GM18858 (cell line): ENCODE measurements at regions not wholly inside any gene's neighbourhood (a gene's known extent, or its start where the extent isn't known, plus 50 kb on each side); places are given as distances from the start of the nearest gene placed in this dataset.
"Not testable (repeated sequence)": the region's sequence is repeated elsewhere in the genome, so short reads cannot be mapped to it uniquely, and the experiment has no call there.

Experiments
- ATAC-seq: cut with Tn5 transposase; IDR thresholded peaks from one replicate; pipeline ENCODE4 v1.9.1; 2021; ENCODE audit not compliant: unreplicated experiment

DNA sequence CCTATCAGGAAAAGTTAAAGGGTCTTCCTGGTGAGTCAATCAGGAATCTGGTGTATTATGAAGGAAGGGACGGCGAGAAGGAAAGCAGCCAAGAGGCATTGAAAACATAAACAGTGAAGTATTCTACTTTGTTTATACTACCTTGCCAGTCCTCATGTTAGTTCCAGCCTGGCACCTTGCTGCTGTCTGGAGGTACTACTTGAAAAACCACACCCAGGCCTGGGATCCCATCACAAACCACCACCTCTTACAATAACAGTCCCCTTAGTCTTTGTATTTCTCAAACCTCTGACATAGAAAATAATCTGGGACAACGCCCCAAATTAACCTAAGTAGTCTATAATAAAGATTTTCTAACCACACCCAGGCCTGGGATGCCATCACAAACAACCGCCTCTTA is 676.7 kb upstream of the SOX9 start:
- ATAC-seq: no peak

DNA sequence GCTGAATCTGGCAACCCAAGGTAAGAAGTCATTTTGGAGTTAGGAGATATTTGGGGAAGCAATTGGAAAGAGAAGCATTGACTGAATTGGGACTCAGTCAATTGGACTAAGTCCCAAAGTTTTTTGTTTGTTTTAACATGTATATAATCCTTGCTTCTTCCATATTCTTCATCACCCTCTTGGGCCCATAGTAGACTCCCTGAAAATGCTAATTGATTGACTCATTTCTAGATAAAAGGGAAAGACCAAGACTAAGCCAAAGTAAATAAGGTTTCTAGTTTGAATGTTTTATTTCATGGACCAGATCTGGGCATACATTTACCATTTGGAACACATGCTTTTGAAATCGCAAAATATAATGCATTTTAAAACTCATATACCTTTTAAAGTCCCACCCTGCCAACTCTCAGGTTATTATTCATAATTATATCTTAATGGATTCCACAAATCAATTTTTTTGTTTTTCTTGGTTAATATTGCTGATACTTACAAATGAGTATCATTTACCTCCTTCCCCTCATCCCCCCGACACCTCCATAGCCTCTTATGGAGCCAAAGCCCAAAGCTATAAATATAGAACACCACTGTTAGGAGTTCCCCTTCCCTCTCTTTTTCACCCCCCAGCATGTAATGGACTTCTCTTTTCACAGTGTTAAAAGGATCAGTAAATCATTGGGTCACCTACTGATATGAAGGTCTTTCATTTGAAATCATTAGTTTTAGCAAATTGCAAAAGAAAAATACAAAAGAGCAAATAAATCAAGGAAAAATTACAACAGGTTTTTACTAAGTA is 674.0 kb upstream of the SOX9 start:
- no peak for ATAC-seq

DNA sequence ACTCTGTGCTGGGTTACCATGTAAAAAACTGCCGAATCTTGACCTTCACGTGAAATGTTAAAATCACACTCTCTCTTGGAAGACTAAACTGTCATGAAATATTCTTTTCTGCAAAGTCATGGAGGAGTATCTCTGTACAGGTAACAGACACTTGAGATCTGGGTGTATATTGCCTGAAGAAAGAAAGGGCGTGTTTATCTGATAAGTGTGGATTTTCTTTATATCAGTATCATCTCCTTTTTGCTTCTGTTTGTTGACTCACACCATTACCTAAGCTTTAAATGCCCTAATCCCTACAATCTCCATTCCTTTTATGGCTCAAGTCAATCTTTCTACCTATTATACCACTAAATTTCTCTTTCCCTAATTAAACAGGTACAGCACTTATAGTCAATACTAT is 673.2 kb upstream of the SOX9 start:
- ATAC-seq: no peak

DNA sequence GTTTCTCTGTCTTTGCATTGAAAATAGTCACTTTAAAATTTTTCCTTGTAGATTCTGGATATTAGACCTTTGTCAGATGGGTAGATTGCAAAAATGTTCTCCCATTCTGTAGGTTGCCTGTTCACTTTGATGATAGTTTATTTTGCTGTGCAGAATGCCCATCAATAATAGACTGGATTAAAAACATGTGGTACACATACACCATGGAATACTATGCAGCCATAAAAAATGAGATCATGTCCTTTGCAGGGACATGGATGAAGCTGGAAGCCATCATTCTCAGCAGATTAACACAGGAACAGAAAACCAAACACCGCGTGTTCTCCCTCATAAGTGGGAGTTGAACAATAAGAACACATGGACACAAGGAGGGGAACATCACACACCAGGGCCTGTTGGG is 670.2 kb upstream of the SOX9 start:
- ATAC-seq: not testable (repeated sequence)

DNA sequence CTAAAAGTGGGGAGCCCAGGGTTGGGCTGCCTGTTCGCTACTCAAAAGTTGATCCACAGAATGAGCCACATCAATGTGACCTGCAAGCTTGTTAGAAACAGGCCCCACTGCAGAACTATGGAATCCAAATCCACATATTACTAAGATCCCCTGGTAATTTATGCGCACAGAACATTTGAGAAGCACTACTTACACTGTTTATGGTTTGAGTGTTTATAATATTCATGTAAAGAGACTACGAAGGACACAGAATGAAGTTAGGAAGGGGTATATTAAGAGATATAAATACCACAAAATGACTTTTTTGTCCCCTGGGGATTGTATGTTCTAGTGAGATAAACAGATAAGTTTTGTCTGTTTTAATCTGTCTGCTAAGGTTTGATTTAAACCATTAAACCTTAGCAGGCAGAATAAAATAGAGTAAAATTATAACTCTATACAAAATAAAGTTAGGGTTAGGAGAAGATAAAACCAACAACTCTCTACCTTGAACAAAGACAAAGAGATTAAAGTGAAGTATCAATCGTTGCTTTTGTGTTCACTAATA is 666.9 kb upstream of the SOX9 start:
- no peak for ATAC-seq

DNA sequence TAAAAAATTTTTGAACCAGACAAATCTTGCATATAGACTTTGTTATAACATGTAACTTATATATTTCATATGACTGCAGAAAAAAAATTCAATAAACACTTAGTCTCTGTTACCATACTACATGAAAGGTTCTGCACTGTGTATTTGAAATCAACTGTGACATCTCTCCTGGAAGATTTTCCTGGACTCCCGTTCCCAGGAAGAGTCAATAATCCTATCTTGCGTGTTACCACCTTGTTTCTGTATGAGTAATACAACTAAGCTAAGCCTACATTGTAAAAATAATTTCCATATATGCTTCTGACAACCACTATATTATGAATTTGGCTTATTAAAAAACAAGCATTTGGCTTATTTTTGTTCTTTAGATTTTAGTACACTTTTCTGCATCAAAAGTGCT is 665.6 kb upstream of the SOX9 start:
- no peak for ATAC-seq

DNA sequence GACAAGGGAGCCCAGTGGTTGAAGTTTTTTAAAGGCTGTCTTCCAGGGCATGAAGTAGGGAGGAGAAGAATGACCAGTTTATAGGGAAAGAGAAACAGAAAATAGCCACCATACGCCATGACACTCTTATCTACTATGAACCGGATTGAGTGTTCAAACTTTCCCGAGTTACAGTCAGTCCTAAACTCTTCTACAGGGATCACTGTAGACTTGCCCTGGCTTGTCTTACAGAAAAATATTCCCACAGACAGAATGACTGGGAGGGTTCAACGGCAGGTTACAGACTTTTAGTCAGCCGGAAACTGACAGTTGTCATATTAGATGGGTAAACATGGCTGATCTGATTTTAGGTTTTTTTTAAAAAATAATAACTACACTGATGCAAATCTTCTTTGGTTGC is 662.5 kb upstream of the SOX9 start:
- ATAC-seq: no peak

DNA sequence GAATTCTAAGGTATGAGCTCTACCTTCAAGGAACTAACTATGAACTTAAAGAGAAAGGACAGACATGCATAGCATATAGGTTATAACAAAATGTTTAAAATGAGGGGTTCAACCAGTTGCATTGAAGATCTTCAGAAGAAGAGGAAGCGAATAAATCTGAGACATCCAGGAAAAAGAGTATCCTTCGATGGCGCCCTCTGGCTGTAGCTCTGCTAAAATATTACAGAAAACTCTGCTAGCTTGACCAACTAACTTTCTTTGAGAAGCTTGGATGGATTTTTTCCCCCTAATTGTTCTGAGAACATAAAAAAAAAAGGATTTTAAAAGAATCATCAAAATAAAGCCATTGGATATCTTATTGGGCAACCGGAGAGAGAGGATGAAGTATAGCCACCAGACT is 659.9 kb upstream of the SOX9 start:
- no peak for ATAC-seq

DNA sequence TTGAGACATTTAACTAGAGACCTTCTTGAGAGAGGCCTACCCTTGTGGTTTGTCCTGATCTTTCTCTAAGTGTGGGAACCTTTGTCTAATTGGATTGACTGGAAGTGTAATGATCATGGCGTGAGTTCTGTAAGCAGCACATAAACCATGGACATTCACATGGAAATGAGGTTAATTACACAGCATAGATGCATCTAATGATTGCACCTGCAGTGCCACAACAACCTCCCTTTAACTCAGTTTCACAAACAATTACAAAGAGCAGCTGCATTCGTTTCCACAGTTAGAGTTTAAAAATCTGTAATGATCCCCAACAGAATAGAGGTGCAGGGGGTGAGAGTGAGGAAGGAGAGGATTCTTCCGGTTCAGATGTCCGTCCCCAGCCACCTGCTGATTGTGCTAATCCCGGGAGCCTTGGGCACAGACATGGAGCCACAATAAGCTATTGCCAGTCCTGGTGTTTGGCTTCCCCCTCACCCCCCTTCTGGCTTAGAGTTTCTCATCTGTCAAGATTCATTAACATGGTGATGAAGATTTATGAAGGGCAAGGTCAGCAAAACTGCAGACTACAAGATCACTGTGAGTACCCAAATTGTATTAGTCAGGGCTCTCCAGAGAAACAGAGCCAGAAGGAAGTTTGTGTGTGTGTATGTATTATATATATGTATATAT is 659.2 kb upstream of the SOX9 start:
- no peak for ATAC-seq

DNA sequence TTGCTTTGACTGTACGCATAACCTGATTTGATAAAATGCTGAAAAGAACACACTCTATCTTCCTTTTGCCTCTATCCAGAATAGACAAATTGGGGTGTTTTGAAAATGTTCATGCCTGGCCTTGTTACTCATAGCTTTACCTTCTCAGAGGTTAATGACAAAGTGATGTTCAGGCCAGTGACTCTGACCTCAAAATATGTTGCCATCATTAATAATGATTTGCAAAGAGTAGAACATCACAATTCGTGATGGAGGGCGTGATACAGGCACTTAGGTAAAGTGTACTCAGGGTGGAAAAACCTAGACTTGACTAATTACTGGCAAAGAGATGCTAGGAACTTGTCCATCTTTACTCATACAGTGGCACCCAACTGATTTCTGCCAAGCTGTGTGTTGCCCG is 656.6 kb upstream of the SOX9 start:
- ATAC-seq: no peak

DNA sequence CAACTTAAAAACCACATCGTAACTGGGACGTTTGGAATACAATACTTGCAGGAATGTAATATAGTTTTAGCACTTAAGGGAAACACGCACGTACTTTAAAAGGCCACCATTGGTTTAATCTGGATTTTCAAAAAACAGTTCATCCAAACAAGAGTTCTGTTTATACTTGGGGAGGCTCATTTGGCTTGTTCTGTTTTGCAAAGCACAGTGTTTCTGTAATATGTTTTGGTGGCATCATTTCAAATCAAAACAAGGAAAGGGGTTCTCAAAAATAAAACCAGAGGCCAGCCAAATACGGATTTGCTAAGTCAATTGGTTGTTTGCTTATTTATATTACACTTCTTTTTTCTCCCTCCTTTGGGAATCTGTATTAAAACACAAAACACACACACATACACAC is 656.1 kb upstream of the SOX9 start:
- no peak for ATAC-seq

DNA sequence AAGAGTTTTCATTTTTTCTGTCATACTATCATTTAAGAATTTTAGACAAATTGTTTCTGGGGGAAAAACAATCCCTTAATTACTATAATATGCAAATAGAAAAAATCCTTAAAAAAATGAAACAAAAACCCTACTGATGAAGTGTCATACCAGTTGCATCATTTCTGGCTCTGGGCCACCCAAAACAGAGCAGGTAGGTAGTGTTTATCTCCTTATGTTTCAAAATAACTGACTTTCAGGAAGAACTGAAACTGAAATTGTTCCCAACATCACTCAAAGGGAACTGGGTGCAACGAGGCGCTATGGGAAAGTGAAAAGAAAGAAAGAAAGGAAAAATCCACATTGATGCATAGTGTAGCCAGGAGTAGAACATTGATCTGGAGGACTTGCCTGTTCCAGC is 653.1 kb upstream of the SOX9 start:
- no peak for ATAC-seq

DNA sequence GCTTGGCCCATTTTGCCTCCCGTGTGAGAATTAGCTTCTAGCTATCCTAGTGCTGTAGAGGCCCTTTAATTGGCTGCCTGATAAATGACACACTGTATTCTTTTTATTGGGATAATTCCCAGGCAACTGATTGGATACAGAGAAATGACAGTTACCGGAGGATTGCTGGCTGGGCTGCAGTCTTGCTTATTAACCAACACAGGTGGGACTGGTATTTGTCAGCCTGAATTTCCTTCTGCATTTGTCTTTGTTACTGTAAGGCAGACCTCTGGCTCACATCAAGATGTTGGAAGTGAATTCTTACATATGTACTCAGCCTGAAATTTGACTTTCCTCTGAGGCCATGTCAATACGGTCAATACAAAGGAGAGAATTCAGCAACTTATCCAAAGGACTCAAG is 650.8 kb upstream of the SOX9 start:
- no peak for ATAC-seq

DNA sequence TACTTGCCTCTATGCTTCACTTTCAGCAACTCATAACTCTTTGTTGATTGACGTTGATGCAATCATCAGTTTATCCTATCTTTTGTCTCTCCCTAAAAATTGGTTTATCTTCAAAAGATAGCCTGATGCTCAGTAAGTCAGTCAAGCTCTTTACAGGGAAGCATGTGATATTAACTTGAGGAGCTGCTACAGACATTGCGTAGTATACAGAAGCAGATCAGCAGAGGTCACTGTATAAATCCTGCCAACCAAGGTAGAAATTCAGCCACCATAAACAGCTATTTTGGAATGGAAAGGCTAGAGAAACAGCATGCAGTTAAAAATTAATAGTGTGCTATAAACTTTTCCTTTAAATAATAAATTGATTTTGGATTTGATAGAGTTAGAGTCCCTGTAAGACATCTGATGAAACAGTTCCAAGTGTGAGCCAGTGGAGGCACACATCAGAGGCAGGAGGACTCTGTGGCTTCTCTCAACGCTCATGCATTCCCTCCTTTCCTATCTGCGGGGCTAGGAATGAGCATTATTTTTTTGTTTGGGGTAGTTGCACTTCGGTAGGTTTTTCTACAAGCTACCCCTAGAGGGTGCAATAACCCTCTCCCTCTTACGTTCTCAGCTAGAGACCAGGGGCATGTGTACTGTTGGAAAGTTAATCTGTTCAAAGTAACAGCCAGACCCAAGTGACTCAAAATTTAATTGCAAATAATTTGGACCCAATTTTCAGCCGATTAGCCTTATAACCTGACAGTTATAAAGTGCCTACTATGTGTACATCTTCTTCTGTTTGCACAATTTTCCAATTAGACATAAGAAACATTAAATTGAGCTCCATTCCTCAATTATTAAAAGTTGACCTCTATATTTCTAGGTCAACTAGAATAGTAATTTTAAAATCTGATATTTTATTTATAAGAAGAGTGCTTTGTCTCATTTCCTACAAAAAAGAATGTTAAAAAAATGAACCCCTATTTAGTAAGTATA is 647.7 kb upstream of the SOX9 start:
- peak; percentile 69 for ATAC-seq

DNA sequence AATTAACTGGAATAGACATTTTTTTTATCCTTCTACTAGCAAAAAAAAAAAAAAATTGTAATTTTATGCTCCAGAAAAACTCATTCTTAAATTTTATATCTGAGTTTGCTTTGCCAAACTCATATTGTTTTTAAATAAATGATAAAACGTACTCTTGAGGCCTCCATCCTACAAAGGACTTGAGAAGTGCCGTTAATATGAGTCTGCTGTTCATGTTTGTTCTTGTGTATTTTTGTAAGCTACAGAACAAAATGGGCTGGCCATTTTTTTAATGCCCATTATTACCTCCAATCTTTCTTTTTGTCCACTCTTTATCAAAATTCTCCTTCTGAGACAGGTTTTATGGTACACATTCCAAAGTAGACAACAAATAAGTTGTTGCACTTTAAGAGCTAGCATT is 643.5 kb upstream of the SOX9 start:
- ATAC-seq: no peak

DNA sequence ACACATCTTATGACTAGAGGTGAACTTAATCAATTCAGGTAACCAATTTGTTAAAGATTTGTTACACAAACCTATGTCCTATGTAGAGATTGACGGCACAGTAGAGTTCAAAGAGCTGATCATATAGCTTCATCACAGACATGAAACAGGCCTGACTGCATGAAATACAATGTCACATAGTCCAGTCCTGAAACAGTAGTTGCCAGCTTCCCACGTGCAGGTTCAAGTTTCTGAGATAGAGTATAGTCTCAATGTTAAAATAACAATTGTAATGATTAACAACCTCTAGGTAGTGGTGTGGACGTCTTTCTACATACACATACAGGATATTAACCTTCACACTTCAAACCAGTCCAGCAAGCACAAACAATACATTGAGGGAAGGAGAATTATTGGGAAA is 640.7 kb upstream of the SOX9 start:
- no peak for ATAC-seq

DNA sequence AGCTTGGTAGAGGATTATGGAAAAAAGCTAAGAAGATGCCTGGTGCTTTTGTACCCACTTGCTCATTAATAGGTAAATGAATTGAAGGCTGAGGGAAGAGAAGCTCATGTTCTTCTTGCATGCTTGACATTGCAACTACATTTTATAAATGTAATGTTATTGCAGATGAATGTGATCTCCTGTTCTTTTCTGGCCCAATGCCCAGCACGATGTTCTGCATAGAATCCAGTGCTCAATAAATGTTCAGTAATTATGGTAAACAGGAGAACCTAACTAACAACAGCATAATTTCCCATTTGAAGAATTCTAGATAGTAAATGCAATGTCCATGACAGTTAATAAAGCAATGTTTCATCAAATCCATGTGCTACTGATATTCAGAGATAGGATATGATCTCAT is 638.2 kb upstream of the SOX9 start:
- ATAC-seq: no peak

DNA sequence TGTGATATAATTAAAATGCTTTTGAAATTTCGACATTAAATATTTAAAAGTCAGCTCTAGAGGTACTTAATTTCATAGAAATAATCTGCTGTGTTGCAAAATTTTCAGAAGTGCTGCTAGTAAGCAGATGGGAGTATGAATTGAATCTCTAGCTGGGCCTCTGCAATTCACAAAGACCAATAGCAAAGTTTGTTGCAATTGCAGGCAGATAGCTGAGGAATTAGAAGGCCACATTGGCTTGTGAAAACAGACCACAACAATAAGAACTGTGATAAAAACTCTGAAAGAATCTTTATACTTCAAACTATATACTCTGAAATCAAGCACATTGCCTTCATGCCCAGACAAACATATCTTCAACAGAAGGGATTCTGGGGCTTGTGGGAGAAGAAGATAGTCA is 636.3 kb upstream of the SOX9 start:
- no peak for ATAC-seq

DNA sequence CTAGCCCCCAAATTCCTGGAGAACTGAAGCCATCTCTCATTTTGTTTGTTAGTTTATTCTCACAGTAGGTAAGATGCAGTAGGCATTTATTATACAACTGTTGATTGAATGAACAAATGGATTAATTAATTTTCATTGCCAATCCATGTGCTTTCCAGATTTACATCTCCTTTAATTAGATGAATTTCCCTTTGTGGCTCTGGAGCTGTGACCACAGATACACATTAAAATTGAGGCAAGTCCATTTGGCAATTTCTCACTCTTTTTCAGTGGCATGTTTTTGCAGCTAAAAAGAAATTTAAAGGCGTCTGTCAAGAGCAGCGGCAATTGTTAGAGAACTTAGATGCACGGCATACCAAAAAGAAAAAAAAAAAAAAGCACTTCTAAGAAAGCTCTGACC is 635.4 kb upstream of the SOX9 start:
- ATAC-seq: no peak

DNA sequence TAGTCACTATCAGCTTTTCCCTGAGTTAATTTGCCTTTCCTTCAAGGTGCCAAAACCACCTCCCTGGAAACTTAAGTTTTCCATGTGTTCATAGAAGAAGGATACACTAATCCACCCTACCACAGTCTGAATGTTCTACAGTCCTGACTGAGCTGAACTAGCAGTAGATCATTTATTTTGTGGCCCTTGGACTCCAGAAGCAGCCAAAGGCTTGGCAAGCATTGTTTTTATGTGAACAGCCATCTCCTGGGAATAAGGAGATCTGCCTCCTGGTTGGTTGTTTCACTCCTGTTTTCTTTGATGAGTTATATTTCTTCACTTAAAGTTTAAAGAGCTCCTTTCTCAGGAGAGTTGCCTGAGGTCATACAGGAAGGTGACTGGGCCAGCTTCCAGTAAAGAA is 634.6 kb upstream of the SOX9 start:
- ATAC-seq: no peak

DNA sequence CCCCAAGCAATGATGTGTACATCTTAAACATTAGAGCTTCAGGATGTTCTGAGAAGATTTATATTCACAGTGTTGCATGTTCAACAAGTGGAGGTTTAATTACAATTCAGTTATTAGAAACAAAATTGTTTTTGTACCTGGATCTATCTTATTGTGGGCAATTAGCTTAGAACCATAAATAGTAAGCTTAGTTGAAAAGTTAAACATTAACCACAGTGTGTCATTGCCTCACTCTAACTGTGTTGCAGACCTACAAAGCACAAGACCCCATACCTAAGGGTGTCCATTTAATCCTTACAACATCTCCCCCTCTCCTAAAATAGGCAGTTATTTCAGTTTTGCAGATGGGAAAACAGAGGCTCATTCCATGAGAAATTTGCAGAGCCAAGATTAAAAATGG is 632.0 kb upstream of the SOX9 start:
- ATAC-seq: no peak
